Dermis blood vessel endothelial cell (primary cell): ENCODE measurements at regions not wholly inside any gene's neighbourhood (a gene's known extent, or its start where the extent isn't known, plus 50 kb on each side); places are given as distances from the start of the nearest gene placed in this dataset.

ENCODE experiments used
- DNase-seq: peaks from one replicate; pipeline ENCODE4 v3.0.0; 2010

DNA sequence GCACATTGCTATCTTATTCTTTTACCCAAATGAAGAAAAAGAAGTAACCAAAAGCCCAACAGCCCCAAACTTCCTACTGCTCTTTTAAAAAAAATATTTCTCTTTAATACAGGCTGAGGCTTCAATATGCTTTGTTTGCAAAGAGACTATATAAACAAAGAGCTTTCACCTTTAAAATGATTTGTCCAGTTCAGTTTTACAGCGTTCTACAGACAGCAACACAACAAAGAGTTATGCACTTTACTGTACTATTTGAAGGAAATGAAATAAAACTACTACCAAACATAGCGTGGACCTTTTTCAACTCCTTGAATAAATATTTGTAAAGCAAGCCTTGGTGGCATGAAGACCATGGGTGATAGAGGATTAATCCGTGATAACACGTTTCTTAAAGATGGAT lies 151.2 kb downstream of the FGF9 start:
- DNase-seq, result no peak

DNA sequence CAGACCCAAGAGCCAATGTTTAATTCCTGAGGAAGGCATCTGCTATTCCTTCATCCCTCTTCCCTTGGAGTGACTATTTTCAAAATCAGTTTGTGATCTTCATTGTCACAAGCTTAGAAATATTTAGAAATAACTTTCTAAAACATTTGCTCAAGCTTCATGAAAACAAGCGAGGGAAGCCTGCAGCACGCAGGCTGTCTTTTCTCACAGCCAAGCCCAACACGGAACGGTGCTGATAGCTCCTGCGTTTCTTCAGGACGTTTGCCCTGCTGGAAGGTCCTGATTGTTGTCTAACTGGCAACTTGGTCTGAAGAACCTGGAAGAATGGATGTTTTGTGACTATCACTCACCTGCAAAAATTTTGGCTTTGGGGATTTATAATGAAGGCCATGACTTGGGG lies 152.5 kb downstream of the FGF9 start:
- DNase-seq, result no peak

DNA sequence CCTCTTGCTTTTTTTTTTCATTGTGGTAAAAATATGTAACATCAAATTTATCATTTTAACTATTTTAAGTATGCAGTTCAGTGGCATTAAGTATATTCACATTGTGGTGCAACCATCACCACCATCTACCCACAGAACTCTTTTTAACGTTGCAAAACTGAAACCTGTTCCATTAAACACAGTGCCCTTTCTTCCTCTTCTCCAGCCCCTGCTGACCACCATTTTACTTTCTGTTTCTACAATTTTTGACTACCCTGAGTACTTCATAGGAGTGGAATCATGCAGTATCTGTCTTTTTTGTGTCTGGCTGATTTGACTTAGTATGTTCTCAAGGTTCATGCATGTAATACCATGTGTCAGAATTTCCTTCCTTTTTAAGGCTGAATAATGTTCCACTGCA lies 153.1 kb downstream of the FGF9 start:
- DNase-seq, result no peak

DNA sequence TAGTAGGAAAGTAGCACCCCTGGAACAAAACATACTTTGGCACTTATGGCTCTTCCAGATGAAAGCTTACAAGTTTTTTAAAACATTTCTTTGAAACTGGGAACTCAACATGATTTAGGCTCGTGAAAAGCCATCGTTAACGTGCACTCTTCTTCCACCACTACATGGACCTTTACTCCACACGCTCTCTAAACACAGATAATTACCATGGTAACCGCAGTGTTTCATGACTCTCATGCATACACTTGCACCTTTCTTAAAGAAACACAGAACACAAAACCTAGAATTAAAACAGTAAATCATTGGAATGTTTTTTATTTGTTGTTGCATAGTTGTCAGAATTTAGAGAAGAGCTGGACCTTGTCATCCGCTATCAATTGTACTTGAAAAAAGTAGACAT lies 154.3 kb downstream of the FGF9 start:
- no peak for DNase-seq

DNA sequence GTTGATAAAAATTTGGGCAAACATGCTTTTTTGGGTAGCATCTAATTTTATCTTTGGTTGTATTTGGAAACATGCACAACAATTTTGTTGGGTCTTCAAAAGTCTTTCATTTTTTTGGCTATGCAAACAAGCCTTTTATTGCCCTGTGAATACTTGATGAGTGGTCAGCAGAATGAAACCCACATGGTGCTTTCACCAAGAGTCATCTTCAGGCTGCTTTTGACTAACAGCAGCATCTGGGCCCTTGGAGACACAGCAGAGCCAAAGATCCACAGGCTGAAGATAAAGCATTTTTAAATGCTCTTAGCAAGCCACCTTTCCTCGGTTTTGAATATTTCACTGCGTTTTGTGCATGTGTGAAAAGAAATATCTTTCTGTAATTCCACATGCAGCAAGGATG lies 154.9 kb downstream of the FGF9 start:
- DNase-seq, result no peak

DNA sequence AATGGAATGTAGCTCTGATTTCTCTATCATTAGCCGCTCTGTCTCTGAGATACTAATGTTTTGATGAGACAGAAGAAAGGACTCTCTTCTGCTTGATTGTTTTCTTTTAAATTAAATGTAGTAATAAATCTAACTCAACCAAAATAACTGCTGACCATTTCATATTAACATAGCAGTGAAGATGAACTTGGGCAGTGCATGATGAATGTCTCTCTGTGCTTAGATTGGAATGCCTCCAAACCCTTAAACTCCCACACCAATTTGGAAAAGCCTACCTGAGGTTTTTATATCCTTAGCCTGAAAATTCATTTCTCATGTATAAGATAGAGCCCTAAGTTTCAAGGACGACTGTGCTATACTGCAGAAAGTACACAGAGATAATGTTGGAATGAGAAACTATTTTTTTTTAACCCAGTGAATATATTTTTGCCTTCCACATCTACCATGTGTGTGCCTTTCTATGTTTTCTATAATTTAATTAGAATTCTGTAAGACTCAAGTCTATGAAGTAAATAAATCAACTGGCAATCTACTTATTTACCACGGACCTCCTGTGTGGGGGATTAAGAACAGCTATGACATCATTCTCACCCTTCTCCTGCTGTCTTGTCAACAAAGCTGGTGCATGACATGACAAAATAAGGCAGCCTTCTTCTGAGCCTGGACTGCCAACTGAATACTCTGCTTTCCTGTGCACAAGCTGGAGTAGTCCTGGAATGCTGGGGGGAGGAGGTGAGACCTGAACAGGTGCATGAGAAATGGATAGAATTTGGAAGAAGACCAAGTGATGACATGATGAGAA lies 155.5 kb downstream of the FGF9 start:
- DNase-seq, result no peak

DNA sequence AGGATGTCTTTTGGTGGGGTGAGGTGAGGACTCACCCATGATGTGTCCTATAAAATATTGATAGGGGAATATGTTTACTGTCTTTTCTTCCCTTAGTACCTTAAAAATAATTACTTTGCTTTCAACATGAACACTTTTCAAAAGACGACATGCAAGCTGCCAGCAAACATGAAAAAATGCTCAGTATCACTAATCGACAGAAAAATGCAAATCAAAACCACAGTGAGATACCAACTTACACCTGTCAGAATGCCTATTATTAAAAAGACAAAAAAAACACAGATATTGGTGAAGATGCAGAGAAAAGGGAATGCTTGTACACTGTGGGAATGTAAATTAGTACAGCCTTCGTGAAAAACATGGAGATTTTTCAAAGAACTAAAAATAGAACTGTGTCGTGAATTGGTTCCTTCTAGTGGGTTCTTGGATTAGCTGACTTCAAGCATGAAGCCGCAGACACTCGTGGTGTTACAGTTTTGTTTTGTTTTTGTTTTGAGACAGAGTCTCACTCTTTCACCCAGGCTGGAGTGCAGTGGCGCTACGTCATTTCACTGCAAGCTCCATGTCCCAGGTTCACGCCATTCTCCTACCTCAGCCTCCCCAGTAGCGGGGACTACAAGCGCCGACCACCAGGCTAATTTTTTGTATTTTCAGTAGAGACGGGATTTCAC lies 160.9 kb downstream of the FGF9 start:
- DNase-seq, result no peak

DNA sequence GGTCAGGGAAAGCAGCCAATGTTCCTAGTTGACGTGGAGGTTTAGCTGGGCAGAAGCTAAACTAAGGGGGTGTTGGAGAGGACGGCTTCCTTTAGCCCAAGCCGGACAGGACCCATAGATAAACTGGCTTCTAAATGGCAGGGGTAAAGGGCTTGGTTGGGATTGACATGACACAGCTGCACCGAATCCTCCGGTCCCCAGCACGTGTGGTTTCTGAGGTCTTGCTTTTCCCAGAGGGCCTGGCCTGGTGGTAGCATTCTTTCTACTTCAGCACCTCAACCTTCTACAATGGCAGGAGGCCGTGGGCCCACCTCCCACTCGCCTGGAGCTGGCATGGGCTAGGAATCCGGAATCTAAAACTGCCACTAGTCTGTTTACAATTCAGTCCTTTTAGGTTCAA lies 163.0 kb downstream of the FGF9 start:
- no peak for DNase-seq

DNA sequence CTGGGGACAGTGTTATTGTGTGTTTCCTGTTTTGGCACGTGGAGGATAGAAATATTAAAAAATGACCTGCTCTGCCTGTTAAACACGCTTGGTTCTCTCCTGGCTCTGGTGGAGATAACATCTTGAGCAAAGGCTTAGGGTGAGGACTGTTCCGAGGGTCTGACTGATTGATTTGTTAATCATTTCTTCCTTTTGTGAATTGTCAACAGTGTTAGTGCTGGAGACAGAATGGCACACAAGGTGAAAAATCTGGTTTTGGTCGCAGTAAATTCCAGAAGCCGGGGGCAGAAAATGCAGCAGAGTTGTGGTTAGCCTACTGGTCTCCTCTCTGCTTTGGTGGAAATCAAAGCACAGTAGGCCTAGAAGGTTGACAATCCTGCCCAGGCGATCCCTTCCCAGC lies 163.6 kb downstream of the FGF9 start:
- DNase-seq, result no peak

DNA sequence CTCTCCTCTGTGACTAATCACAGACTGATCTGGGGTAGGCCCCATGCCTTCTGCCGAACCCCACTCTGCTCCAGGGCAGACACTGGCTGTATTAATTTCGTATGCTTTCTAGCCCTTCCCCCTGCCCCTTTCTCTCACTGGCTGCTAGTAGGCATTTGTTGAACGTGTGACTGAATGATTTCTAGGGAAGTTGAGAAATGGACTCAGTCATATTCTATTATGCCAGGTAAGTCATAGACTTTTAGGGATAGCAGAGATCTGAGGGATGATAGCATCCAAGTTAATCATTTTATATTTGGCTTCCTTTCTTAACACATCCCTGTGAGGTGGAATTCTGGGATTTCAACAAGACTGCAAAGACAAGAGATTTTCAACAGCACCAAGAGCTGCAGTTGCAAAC lies 166.4 kb downstream of the FGF9 start:
- DNase-seq, result no peak

DNA sequence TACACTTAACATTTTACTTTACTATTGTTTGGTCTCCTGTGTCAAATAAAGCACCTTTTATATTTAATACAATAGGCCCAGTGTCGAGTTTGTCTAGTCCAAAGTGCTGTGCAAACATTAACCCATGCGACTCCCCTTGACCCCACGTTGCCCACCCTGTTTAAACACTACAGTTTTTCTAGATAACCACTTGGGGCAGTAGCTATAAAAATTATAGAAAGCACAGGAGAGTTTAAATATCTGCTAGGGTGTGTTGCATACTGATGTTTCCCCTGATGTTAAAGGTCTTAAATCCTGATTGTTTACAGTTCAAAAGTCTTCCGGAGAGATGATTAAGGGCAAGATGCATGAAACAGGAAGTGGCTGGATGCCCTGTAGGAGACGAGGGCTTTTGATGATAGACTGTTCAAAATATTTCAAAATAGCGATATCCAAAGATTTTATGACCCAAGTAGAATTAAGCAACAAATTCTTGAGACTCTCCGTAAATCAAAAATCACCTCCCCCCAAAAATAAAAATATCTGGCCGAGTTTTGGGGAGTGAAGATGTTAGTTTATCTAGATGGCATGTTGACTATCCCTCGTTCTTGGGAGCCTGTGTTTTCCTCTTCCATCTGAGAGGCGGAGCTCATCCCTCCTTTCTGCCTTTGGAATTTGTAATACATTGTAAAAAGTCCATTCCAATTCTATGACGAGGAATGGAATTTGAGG lies 167.1 kb downstream of the FGF9 start:
- no peak for DNase-seq

DNA sequence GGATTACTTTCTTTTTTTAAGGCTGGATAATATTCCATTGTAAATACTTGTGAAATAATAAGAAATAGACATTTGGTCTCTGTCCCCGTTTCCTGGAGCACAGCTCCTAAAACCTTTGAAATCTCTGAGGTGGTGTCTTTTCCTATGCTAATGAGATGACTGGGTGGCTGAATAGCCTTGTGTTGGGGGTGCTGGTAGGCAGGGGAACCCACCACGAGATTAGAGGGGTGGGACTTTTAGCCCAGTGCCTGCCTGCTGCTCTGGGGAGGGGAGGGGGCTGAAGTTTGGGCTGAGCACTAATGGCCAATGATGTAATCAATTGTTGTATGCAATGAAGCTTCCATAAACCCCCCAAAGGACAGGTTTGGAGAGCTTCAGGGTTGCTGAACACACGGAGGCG lies 175.7 kb downstream of the FGF9 start:
- no peak for DNase-seq

DNA sequence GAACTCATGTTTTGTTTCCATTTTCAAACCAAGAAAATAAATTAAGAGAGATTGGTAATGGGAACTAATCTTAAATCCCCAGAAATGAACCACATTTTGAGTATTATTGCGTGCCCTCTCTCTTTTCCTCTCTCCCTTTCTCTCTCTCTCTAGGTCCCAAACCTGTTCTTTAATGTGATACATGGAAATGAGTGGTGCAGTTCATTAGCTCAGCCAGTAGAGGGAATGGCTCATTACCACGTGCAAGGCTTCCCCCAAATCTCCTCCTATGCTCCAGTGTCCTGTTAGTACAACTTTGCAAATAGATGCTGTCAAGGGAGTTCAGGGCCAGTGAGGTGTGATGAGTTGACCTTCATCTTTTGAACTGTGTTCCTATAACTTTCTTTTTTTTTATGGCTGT lies 178.4 kb downstream of the FGF9 start:
- no peak for DNase-seq

DNA sequence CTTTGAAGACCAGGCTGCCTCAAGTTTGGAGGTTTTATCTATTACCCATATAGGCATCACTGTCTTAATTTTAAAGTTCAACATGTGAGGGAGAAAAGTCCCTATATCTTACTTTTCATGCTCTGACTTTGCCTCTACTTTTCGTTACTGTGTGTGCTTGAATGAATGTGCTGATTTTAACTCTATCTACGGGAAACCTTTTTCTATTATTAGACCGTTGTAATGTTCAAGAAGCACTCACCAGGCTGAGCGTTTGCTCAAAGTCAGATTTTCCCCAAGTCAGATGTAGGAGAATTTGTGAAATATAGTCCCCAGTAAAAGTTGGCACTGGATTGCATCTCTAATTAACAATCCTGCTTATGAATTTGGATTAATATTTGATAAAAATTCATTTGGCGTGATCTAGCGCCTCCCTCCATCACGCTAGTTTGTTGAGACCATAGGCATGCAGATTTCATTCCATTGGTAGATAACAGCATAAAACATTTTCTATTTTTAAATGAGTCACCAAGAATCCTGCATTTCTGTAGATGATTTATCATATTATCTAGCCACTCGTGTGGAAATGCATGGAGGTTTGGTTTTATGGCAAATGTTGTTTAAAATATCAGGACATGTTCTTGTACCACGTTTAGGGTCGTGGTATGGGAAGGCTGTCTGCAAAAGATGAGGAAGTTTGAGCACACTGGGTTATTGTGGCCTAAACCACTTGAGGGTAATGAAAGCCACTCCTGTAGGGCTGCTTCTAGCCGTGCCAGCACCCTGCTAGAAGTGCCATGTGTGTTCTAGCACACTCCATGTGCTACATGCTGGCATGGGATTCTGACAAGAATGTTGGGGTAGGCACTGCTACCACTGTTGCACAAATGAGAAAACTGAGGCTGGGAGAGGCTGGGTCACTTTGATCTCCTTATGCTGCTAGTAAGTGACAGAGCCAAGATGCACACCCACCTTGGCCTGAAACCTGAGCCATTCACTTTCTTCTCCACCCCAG lies 179.4 kb downstream of the FGF9 start:
- DNase-seq, result no peak

DNA sequence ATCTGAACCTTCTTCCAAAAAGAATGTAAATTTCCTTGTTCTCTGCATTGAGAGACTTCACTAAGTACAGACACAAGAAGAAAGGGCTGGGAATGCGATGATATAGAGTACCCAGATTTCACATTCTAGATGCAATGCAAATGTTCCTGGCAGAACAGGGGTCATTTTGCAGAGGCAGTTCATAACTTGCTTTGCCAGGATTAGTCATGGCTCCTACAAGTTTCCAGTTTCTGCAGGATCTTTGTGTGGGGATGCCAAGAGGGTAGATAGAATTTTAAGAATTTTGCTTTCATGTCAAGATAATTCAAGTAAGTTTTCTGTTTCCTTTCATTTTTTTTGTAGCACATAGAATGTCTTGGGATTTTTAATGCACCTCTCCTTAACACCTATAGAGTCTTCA lies 181.2 kb downstream of the FGF9 start:
- no peak for DNase-seq

DNA sequence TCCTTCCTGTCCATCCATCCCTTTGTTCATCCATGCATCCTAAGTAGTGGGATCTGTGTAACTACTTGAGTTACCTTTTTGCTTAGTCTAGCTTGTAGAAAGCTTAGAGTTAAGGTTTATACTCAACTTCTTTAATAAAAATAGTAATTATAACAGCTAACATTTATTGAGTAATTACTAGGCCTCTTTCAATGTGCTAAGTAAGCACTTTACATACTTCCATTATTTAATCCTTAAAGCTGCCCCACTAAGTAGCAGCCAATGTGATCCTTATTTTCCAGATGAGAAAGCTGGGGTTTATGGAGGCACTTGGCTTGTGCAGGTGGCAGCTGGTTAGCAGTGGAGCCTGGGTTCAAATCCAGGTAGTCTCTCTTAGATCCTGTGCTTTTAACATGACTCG lies 182.9 kb downstream of the FGF9 start:
- DNase-seq, result no peak

DNA sequence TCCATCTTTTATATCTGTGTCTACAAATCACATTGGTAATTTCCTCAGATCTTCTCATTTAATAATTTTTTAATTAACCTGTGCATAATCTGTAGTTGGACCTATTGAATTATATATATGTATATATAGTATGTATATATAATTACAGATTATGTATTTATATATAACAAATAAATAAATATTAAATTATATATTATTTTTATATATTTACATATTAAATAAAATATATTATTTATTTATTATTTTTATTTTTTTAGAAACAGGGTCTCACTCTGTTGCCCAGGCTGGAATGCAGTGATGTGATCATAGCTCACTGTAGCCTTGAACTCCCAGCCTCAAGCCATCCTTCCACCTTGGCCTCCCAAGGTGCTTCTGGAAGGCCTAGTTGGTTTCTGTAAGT lies 197.9 kb downstream of the FGF9 start:
- no peak for DNase-seq

DNA sequence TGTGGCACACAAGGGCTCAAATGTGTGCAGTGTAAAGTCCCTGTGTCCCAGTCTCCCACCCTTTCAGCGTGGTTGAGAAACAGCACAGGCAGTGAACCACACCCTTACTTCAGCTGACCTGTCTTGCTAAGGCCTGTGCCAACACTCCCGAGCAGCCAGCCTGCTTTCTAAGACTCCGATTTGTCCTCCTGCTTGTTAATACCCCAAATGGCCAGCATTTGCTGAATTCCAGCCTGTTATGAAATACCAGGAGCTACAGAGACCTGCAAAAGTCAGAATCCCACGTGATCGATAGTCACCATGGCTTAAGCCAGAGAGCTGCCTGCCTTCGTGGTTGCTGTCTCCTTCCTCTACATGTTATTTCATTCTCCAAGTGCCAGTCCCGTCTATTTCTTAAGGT lies 200.5 kb downstream of the FGF9 start:
- DNase-seq, result no peak

DNA sequence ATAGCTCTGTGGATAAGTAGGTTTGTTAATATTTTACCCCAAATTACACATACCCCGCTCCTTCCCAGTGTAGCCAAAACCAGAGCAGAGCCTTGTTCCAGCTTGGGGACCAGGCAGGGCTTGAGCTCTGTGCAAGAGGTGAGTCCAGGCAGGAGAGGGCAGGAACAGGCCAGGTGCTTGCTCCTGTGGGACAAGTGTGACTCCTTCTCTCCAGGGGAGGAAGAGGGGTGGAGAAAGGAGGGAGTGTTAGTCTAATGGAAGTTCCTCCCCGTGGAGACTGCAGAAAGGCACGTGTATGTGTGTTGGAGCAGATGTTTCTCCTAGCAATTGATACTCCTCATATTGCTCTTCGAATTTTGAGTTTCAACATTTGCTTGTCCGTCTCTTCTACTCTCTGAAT lies 201.0 kb downstream of the FGF9 start:
- DNase-seq, result no peak

DNA sequence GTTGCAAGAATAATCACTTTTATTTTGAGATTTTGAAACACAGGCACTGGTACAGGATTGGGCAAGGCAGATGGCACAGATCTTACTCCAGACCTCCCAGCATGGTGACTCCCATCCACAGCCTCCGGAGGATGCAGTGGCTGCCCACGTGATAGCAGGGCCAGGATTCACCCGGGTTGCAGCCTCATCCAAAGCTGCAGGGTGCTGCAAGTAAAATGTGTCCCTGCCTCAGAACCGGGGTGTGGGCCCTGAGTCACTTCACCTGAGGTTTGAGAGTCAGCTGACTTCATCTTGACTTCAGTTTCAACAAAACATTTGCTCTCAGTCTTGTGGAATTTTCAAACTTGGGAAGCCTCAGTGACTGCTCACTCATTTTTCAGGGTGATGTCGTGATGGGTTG lies 201.9 kb downstream of the FGF9 start:
- DNase-seq, result no peak

DNA sequence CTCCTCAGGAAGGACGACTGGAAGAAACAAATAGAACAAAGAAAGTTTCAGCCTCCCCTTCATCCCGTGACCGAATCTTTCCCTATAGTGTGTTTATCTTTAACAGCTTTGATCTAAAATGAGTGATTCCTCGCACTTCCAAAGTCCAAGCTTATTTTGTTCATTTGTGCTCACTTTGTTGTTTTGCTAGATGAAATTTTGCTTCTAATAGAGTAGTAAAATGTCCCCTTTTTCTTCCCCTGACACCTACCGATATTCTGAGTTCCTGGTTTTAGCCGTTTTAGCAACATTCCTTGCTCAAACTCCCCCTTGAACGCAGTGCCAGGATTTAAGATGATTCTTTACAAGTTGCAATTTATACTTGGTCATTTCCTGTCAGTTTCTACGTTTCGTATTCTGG lies 204.2 kb downstream of the FGF9 start:
- no peak for DNase-seq

DNA sequence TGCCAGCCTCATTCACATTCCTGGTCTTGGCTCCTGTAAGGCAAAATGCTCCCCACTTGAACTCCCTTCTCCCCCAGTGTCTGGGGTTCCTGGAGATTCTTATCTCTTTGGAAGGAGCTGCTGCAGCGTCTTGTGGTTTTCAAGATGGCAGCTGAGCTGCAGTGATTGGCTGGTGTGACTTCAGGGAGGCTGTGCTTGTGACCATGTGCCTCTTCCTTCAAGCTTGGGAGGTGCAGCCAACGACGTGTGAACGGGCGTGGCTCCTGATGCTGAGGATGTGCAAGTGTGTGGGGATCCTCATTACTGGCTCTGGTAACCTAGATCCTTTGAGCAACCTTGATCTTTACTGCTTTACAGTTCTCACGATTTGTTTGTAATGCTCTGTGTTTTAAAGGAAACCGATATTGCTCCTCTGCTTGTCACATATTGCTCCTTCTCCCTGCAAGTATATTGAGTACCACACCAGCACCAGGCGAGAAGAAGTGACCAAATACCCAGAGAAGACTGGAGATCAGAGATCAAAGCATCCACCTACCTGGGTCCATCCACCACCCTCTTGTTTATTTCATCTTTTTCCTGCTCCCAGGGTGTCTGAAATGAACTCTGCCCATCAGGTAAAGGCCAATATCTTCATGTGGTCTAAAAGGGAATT lies 208.5 kb downstream of the FGF9 start:
- no peak for DNase-seq
